Body of pancreas (tissue), 4 donors: ENCODE measurements at regions not wholly inside any gene's neighbourhood (a gene's known extent, or its start where the extent isn't known, plus 50 kb on each side); places are given as distances from the start of the nearest gene placed in this dataset.

Experiments
- POLR2A ChIP-seq, 3 donors: fragments of 450-650 bp; IDR thresholded peaks; one replicate each; pipeline ENCODE4 v1.6.1; 2016; ENCODE audit warnings: antibody characterized with exemption in 3 of 3, mild to moderate bottlenecking in 2 of 3
- TF ChIP-seq, protein P1 (sequence below), 7 experiments: fragments of 450-650 bp in 4 of 7; fragments of 200-600 bp in 3 of 7; sonication (generic) in 3 of 7; IDR thresholded peaks; one replicate each; pipeline ENCODE4 v1.5.1; 2016 to 2019; ENCODE audit warnings: antibody characterized with exemption in 7 of 7

DNA sequence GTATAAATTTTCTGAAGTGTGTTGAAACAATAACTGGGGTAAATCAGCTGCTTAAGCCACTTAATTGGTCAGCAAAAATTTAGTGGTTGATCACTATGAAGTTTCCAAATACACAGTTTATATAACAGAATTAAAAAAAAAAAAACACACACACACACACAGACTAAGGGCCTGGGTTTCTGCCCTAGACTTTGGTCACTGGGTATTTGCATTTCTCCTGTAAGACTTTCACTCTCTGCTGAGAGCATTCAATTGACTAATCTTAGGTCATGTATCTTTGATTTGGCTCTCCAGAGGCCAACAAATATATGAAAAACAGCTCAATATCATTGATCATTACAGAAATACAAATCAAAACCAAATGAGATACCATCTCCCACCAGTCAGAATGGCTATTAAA lies 214.3 kb downstream of the KCNA4 start:
- no peak for TF ChIP-seq POLR2A (IDR thresholded peaks at IDR 0.05)
- TF ChIP-seq, protein P1, sequence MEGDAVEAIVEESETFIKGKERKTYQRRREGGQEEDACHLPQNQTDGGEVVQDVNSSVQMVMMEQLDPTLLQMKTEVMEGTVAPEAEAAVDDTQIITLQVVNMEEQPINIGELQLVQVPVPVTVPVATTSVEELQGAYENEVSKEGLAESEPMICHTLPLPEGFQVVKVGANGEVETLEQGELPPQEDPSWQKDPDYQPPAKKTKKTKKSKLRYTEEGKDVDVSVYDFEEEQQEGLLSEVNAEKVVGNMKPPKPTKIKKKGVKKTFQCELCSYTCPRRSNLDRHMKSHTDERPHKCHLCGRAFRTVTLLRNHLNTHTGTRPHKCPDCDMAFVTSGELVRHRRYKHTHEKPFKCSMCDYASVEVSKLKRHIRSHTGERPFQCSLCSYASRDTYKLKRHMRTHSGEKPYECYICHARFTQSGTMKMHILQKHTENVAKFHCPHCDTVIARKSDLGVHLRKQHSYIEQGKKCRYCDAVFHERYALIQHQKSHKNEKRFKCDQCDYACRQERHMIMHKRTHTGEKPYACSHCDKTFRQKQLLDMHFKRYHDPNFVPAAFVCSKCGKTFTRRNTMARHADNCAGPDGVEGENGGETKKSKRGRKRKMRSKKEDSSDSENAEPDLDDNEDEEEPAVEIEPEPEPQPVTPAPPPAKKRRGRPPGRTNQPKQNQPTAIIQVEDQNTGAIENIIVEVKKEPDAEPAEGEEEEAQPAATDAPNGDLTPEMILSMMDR (IDR thresholded peaks at IDR 0.05), result no peak
